Pulmonary artery endothelial cell (primary cell): ENCODE measurements at regions not wholly inside any gene's neighbourhood (a gene's known extent, or its start where the extent isn't known, plus 50 kb on each side); places are given as distances from the start of the nearest gene placed in this dataset.
"Not testable (repeated sequence)": the region's sequence is repeated elsewhere in the genome, so short reads cannot be mapped to it uniquely, and the experiment has no call there.

Experiments used
- DNase-seq: peaks from one replicate; pipeline ENCODE4 v3.0.0-alpha.2; 2011; ENCODE audit warnings: low read depth, low spot score

GRCh38 chr22:25281675-25282345 is 62.4 kb downstream of the CRYBB2 start:
- no peak for DNase-seq

GRCh38 chr22:25282346-25282670 is 62.9 kb downstream of the CRYBB2 start:
- DNase-seq = no peak

- no peak for DNase-seq
Measured at GRCh38 chr22:25282671-25283561, 63.5 kb downstream of the CRYBB2 start.

GRCh38 chr22:25288481-25288880 is 69.0 kb downstream of the CRYBB2 start:
- DNase-seq = not testable (repeated sequence)

- not testable (repeated sequence) for DNase-seq
Measured at GRCh38 chr22:25301912-25302311, 82.5 kb downstream of the CRYBB2 start.

GRCh38 chr22:25309586-25309985 is 90.1 kb downstream of the CRYBB2 start:
- not testable (repeated sequence) for DNase-seq

GRCh38 chr22:25311924-25312323 is 92.5 kb downstream of the CRYBB2 start:
- not testable (repeated sequence) for DNase-seq

- no peak for DNase-seq
Measured at GRCh38 chr22:25318081-25318823, 98.8 kb downstream of the CRYBB2 start.

GRCh38 chr22:25327018-25327755 is 107.7 kb downstream of the CRYBB2 start:
- DNase-seq = no peak

GRCh38 chr22:25331050-25331449 is 111.6 kb downstream of the CRYBB2 start:
- no peak for DNase-seq

- DNase-seq = not testable (repeated sequence)
Measured at GRCh38 chr22:25331911-25332310, 112.5 kb downstream of the CRYBB2 start.

- no peak for DNase-seq
Measured at GRCh38 chr22:25332386-25332785, 112.9 kb downstream of the CRYBB2 start.

- DNase-seq = no peak
Measured at GRCh38 chr22:25334162-25334490, 114.7 kb downstream of the CRYBB2 start.

GRCh38 chr22:25334631-25335030 is 115.2 kb downstream of the CRYBB2 start:
- DNase-seq = not testable (repeated sequence)

GRCh38 chr22:25335276-25335675 is 115.8 kb downstream of the CRYBB2 start:
- not testable (repeated sequence) for DNase-seq

- not testable (repeated sequence) for DNase-seq
Measured at GRCh38 chr22:25340536-25340935, 121.1 kb downstream of the CRYBB2 start.

GRCh38 chr22:25344366-25344765 is 124.9 kb downstream of the CRYBB2 start:
- not testable (repeated sequence) for DNase-seq

- no peak for DNase-seq
Measured at GRCh38 chr22:25346859-25347751, 127.7 kb downstream of the CRYBB2 start.

- DNase-seq = no peak
Measured at GRCh38 chr22:25347752-25348102, 128.3 kb downstream of the CRYBB2 start.

- no peak for DNase-seq
Measured at GRCh38 chr22:25348391-25348790, 129.0 kb downstream of the CRYBB2 start.
